ENCODE measurements at regions not wholly inside any gene's neighbourhood (a gene's known extent, or its start where the extent isn't known, plus 50 kb on each side); places are given as distances from the start of the nearest gene placed in this dataset.
A peak's percentile ranks its signal among the peaks of the same experiment; 100 is the strongest.

GRCh38 chr15:70555713-70556112, 207.6 kb downstream of the UACA start:
- DNase-seq: no peak

- DNase-seq: no peak
Observed at GRCh38 chr15:70547846-70548487, 215.4 kb downstream of the UACA start.

- no peak for DNase-seq
Observed at GRCh38 chr15:70545526-70545925, 217.8 kb downstream of the UACA start.

- DNase-seq: no peak
Observed at GRCh38 chr15:70541511-70541910, 221.8 kb downstream of the UACA start.

GRCh38 chr15:70539912-70540530, 223.3 kb downstream of the UACA start:
- DNase-seq: no peak

GRCh38 chr15:70539409-70539808, 223.9 kb downstream of the UACA start:
- DNase-seq: no peak

- no peak for DNase-seq
Observed at GRCh38 chr15:70538278-70538677, 225.1 kb downstream of the UACA start.

GRCh38 chr15:70535955-70536338, 227.4 kb downstream of the UACA start:
- DNase-seq: no peak

- no peak for DNase-seq
Observed at GRCh38 chr15:70535071-70535954, 228.0 kb downstream of the UACA start.

GRCh38 chr15:70533931-70534742, 229.2 kb downstream of the UACA start:
- DNase-seq: no peak

GRCh38 chr15:70532531-70533186, 230.7 kb downstream of the UACA start:
- DNase-seq: no peak

GRCh38 chr15:70531576-70531975, 231.8 kb downstream of the UACA start:
- DNase-seq: no peak

GRCh38 chr15:70530906-70531305, 232.5 kb downstream of the UACA start:
- DNase-seq: no peak

GRCh38 chr15:70530503-70530902, 232.9 kb downstream of the UACA start:
- no peak for DNase-seq

- DNase-seq: no peak
Observed at GRCh38 chr15:70530017-70530499, 233.3 kb downstream of the UACA start.

GRCh38 chr15:70528816-70529215, 234.5 kb downstream of the UACA start:
- no peak for DNase-seq

- DNase-seq: no peak
Observed at GRCh38 chr15:70528270-70528706, 235.1 kb downstream of the UACA start.

- DNase-seq: no peak
Observed at GRCh38 chr15:70526974-70527325, 236.4 kb downstream of the UACA start.

GRCh38 chr15:70526221-70526973, 237.0 kb downstream of the UACA start:
- peak; percentile 76 for DNase-seq

- DNase-seq: no peak
Observed at GRCh38 chr15:70525551-70525950, 237.8 kb downstream of the UACA start.

- DNase-seq: no peak
Observed at GRCh38 chr15:70524470-70524869, 238.9 kb downstream of the UACA start.

GRCh38 chr15:70523616-70524015, 239.7 kb downstream of the UACA start:
- no peak for DNase-seq

Measured in T1000 (cell line).